Adrenal gland (tissue), 9 donors: ENCODE measurements at regions not wholly inside any gene's neighbourhood (a gene's known extent, or its start where the extent isn't known, plus 50 kb on each side); places are given as distances from the start of the nearest gene placed in this dataset.

ENCODE experiments used
- DNase-seq, 7 donors: peaks; one replicate each; pipeline ENCODE4 v3.0.0-alpha.2; 2019 to 2020
- H3K27ac ChIP-seq, 5 donors: fragments of 200-600 bp; sonication (generic) in 4 of 5; 1 replicate in 3 of 5; 2 replicates in 2 of 5; pipeline versions ENCODE4 v1.5.1 to v1.8.0; 2016 to 2020; ENCODE audit warnings: mild to moderate bottlenecking in 1 of 5
- H3K27me3 ChIP-seq: fragments of 200-600 bp; 2 replicates; pipeline ENCODE4 v1.8.0; 2021
- H3K36me3 ChIP-seq, 2 donors: fragments of 200-600 bp; replicated peaks in 1 of 2; 1 replicate in 1 of 2; 2 replicates in 1 of 2; pipeline versions ENCODE4 v1.5.1 to v1.8.0; 2018 to 2022
- H3K4me1 ChIP-seq, 2 donors: fragments of 200-600 bp; replicated peaks in 1 of 2; 1 replicate in 1 of 2; 2 replicates in 1 of 2; pipeline versions ENCODE4 v1.5.1 to v1.8.0; 2018 to 2021
- H3K4me3 ChIP-seq, 4 donors: fragments of 200-600 bp; sonication (generic) in 3 of 4; one replicate each; pipeline ENCODE4 v1.5.1; 2016 to 2018
- H3K9me3 ChIP-seq, 3 donors: fragments of 200-600 bp; sonication (generic) in 1 of 3; replicated peaks in 1 of 3; 1 replicate in 2 of 3; 2 replicates in 1 of 3; pipeline versions ENCODE4 v1.5.1 to v1.8.0; 2016 to 2021
- POLR2A ChIP-seq, 2 donors: fragments of 450-650 bp; IDR thresholded peaks; one replicate each; pipeline ENCODE4 v1.6.1; 2017; ENCODE audit warnings: antibody characterized with exemption in 2 of 2, mild to moderate bottlenecking in 2 of 2, moderate library complexity in 1 of 2
- WGBS, 4 donors: extraction: QIAGEN DNeasy Blood & Tissue Kit in 2 of 4; methylation state at CpG; one replicate each; pipeline versions ENCODE4 v1.1.5 to v1.1.7; 2013 to 2017; 5-methylcytosine and 5-hydroxymethylcytosine counted together
- intact Hi-C, 2 donors: fragments of 100-400 bp; cut with DNase I; formaldehyde crosslinking; loops; one replicate each; pipeline versions ENCODE4 v1.14.1 to v1.15.0; 2022 to 2023
- TF ChIP-seq, protein P1 (sequence below), 6 experiments: fragments of 450-650 bp in 4 of 6; fragments of 200-600 bp in 2 of 6; sonication (generic) in 1 of 6; IDR thresholded peaks; 1 replicate in 5 of 6; 2 replicates in 1 of 6; pipeline versions ENCODE4 v1.5.1 to v1.8.0; 2016 to 2021; ENCODE audit warnings: antibody characterized with exemption in 6 of 6, mild to moderate bottlenecking in 2 of 6, moderate library complexity in 1 of 6
- donor health status: healthy with polysubstance abuse.
- donor health status: Bipolar disorder and iron deficiency.
- donor health status: DM: yes; HTN: yes; CAD: no.
- donor health status: DM: no; HTN: no; CAD: no.
- donor health status: DM: no; HTN: no; CAD: no.

DNA sequence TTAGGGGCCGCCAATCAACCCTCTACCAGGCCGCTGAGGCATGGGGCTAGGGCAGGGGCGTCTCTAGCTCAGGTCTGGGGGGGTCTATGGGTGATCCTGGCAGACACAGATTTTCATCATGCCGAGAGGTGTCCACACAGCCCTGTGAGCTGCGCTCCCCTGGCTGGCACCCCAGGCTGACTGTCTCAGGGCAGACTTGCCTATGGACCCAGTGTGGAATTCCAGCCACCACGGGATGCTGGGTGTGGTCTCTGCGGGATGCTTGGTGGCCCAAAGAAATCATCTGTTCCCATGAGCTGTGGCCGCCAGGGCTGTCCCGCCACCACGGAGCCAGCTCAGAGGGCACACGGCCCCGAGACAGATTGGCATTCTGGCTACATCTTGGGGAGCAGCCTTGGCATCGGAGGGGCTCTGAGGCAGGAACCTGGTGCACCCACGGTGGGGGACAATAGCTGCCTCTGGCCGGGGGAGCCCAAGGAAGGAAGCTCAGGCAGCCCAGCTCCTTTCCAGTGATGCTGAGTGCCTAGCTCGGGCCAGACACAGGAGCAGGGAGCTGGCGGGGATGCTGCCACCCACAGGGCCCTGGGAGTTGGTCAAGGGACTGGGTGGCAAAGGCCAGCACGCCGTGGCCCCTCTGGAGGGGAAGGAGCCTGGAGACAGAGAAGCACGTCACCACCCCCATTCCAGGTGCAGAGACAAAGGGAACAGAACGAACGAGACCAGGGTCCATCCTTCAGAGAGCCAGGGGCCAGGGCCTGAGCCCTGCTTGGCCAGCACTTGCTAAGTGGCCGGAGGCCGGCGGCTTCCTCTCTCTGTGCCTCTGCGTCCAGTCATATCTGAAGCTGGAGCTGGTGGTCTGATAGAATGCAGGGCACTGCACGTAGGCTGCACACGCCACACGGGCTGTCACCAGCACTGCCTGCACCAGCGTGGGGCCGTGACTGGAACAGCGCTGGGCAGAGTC lies 64.4 kb upstream of the FGF3 start:
- DNase-seq = no peak
- H3K4me3 ChIP-seq = no peak overlapping the region
- no peak for TF ChIP-seq POLR2A (IDR thresholded peaks at IDR 0.05)
- TF ChIP-seq, protein P1, sequence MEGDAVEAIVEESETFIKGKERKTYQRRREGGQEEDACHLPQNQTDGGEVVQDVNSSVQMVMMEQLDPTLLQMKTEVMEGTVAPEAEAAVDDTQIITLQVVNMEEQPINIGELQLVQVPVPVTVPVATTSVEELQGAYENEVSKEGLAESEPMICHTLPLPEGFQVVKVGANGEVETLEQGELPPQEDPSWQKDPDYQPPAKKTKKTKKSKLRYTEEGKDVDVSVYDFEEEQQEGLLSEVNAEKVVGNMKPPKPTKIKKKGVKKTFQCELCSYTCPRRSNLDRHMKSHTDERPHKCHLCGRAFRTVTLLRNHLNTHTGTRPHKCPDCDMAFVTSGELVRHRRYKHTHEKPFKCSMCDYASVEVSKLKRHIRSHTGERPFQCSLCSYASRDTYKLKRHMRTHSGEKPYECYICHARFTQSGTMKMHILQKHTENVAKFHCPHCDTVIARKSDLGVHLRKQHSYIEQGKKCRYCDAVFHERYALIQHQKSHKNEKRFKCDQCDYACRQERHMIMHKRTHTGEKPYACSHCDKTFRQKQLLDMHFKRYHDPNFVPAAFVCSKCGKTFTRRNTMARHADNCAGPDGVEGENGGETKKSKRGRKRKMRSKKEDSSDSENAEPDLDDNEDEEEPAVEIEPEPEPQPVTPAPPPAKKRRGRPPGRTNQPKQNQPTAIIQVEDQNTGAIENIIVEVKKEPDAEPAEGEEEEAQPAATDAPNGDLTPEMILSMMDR (IDR thresholded peaks at IDR 0.05) = no peak
- no peaks in the 10 kb centered on the region for H3K27me3 ChIP-seq
- 75 to 87% (median 80%) methylated on average over 20 to 32 of the region's 32 CpGs for WGBS, 4 donors
- no peak overlapping the region for H3K27ac ChIP-seq
- no peaks in the 10 kb centered on the region for H3K36me3 ChIP-seq
- no peaks in the 10 kb centered on the region for H3K9me3 ChIP-seq
- intact Hi-C loops = loop anchor here in 1 of 2 donors (10.0 kb wide), 1 partner anchor 779 kb away; no protein-coding TSS in a partner anchor
- no peaks in the 10 kb centered on the region for H3K4me1 ChIP-seq

DNA sequence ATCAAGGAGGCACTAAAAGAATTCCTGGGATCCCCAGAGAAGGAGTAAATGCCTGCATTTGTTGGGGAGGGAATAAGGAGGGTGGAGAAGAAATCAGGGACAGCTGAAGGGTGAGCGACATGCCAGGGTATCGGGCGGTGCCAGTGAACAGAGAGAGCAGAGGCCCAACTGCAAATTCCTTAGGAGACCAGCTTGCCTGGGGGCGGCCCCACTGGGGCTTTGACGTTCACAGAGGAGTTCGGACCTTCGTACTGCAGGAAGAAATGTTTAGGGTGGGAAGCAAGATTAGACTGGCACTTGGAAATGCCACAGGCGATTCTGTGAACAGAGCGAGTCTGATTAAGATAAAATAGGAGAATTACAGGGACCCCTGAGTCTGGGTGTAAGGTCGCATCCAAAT lies 65.1 kb upstream of the FGF3 start:
- intact Hi-C loops = loop anchor here in 1 of 2 donors (10.0 kb wide), 1 partner anchor 779 kb away; no protein-coding TSS in a partner anchor
- H3K36me3 ChIP-seq = no peaks in the 10 kb centered on the region
- H3K9me3 ChIP-seq = no peaks in the 10 kb centered on the region
- H3K27me3 ChIP-seq = no peaks in the 10 kb centered on the region
- WGBS, 4 donors = 83 to 91% (median 88%) methylated on average over 10 of the region's 10 CpGs
- TF ChIP-seq, protein P1 (IDR thresholded peaks at IDR 0.05) = no peak
- no peak for TF ChIP-seq POLR2A (IDR thresholded peaks at IDR 0.05)
- DNase-seq = no peak
- H3K4me3 ChIP-seq = no peak overlapping the region
- H3K27ac ChIP-seq = no peak overlapping the region
- no peaks in the 10 kb centered on the region for H3K4me1 ChIP-seq

DNA sequence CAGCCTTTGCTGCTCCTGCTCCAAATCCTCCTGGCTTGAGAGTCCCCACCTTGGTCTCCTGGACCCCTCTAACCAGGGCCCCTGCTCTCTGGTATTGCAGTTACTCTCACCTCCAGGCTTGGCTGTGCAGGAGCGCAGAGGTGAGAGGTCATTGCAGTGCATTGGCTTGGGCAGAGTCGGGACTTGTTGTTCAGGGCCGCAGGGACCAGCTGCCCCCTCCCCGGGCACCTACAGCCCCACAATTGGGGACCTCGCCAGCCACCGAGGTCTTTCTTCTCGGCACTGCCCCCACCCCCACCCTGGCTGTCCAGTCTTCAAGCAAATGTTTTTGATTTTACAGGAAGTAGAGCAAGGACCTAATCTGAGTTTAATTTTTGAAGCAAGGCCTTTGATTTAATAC lies 65.5 kb upstream of the FGF3 start:
- whole genome bisulfite sequencing, 4 donors = 68 to 79% (median 71%) methylated on average over 7 of the region's 7 CpGs

DNA sequence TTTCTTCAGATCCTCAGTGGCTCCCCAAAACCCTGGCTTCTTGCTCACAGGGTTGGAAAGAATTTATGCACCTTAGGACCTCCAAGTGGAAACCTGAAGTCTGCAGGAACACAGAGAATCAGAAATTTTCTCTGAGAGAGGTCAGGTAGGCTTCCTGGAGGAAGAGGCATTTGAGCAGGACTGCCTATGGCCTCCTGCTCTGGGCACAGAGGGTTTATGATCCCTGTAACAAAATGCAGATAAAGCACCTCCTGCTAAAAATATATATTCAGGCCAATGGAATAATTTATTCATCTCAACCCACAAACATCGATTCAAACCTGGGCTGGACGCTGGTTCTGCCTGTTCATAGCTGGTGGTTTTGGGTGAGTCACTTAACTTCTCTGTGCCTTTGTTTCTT lies 68.1 kb upstream of the FGF3 start:
- Histone ChIP-seq H3K4me3 (no peak overlapping the region), H3K27me3 (no peaks in the 10 kb centered on the region)
- intact Hi-C loops = loop anchor here (5.0 to 10.0 kb wide), 2 partner anchors 200 to 783 kb away; no protein-coding TSS in a partner anchor

More for the DNA sequence above, 65.5 kb upstream of the FGF3 start:
- Histone ChIP-seq H3K27me3 (no peaks in the 10 kb centered on the region), H3K4me1 (no peaks in the 10 kb centered on the region), H3K9me3 (no peaks in the 10 kb centered on the region), H3K36me3 (no peaks in the 10 kb centered on the region), H3K27ac (no peak overlapping the region), H3K4me3 (no peak overlapping the region)
- no peak for DNase-seq
- TF ChIP-seq POLR2A (IDR thresholded peaks at IDR 0.05) = no peak
- TF ChIP-seq, protein P1 (IDR thresholded peaks at IDR 0.05) = no peak
- intact Hi-C loops = loop anchor here (5.0 to 10.0 kb wide), 2 partner anchors 197 to 780 kb away; no protein-coding TSS in a partner anchor

More for the DNA sequence above, 68.1 kb upstream of the FGF3 start:
- no peak for DNase-seq
- Histone ChIP-seq H3K27ac (no peak overlapping the region), H3K9me3 (no peaks in the 10 kb centered on the region), H3K4me1 (peaks cover 6 to 14% of the 10 kb centered on the region in 2 donors), H3K36me3 (no peaks in the 10 kb centered on the region)
- WGBS, 4 donors = 83 to 95% (median 90%) methylated on average over 2 of the region's 2 CpGs
- TF ChIP-seq POLR2A (IDR thresholded peaks at IDR 0.05) = no peak
- TF ChIP-seq, protein P1 (IDR thresholded peaks at IDR 0.05) = no peak
